GM21619 (cell line): ENCODE measurements at regions not wholly inside any gene's neighbourhood (a gene's known extent, or its start where the extent isn't known, plus 50 kb on each side); places are given as distances from the start of the nearest gene placed in this dataset.

Source experiments
- ATAC-seq: cut with Tn5 transposase; IDR thresholded peaks from one replicate; pipeline ENCODE4 v1.9.1; 2021; ENCODE audit not compliant: unreplicated experiment

- no peak for ATAC-seq
Observed at GRCh38 chr2:38174131-38174530, 98.2 kb upstream of the CYP1B1 start.

GRCh38 chr2:38173683-38174082, 97.7 kb upstream of the CYP1B1 start:
- ATAC-seq = no peak

GRCh38 chr2:38171208-38171855, 95.4 kb upstream of the CYP1B1 start:
- ATAC-seq = no peak

GRCh38 chr2:38170733-38171132, 94.8 kb upstream of the CYP1B1 start:
- ATAC-seq = no peak

GRCh38 chr2:38170067-38170466, 94.1 kb upstream of the CYP1B1 start:
- no peak for ATAC-seq

GRCh38 chr2:38168710-38169480, 92.9 kb upstream of the CYP1B1 start:
- no peak for ATAC-seq

- ATAC-seq = no peak
Observed at GRCh38 chr2:38167968-38168350, 92.0 kb upstream of the CYP1B1 start.

GRCh38 chr2:38165698-38166097, 89.7 kb upstream of the CYP1B1 start:
- no peak for ATAC-seq

- peak; percentile 74 for ATAC-seq
Observed at GRCh38 chr2:38164881-38165280, 88.9 kb upstream of the CYP1B1 start.

GRCh38 chr2:38163579-38163978, 87.6 kb upstream of the CYP1B1 start:
- ATAC-seq = no peak

GRCh38 chr2:38163006-38163405, 87.1 kb upstream of the CYP1B1 start:
- no peak for ATAC-seq

GRCh38 chr2:38160516-38160915, 84.6 kb upstream of the CYP1B1 start:
- ATAC-seq = no peak

- no peak for ATAC-seq
Observed at GRCh38 chr2:38159597-38159996, 83.6 kb upstream of the CYP1B1 start.

GRCh38 chr2:38159191-38159590, 83.2 kb upstream of the CYP1B1 start:
- no peak for ATAC-seq

- ATAC-seq = no peak
Observed at GRCh38 chr2:38158378-38159118, 82.6 kb upstream of the CYP1B1 start.

GRCh38 chr2:38156436-38156835, 80.5 kb upstream of the CYP1B1 start:
- no peak for ATAC-seq

GRCh38 chr2:38155015-38155414, 79.1 kb upstream of the CYP1B1 start:
- ATAC-seq = no peak

GRCh38 chr2:38154395-38154794, 78.4 kb upstream of the CYP1B1 start:
- ATAC-seq = no peak

- ATAC-seq = no peak
Observed at GRCh38 chr2:38153476-38154135, 77.7 kb upstream of the CYP1B1 start.

GRCh38 chr2:38152913-38153312, 77.0 kb upstream of the CYP1B1 start:
- ATAC-seq = no peak

GRCh38 chr2:38152035-38152434, 76.1 kb upstream of the CYP1B1 start:
- ATAC-seq = no peak
